ENCODE measurements at regions not wholly inside any gene's neighbourhood (a gene's known extent, or its start where the extent isn't known, plus 50 kb on each side); places are given as distances from the start of the nearest gene placed in this dataset.

- no peaks in the 10 kb centered on the region for H3K4me1 ChIP-seq
- no peak overlapping the region for H3K27ac ChIP-seq
- H3K4me3 ChIP-seq = no peak overlapping the region
- no peaks in the 10 kb centered on the region for H3K27me3 ChIP-seq
- no peak for TF ChIP-seq POLR2A (IDR thresholded peaks at IDR 0.05)
- TF ChIP-seq, protein P1, sequence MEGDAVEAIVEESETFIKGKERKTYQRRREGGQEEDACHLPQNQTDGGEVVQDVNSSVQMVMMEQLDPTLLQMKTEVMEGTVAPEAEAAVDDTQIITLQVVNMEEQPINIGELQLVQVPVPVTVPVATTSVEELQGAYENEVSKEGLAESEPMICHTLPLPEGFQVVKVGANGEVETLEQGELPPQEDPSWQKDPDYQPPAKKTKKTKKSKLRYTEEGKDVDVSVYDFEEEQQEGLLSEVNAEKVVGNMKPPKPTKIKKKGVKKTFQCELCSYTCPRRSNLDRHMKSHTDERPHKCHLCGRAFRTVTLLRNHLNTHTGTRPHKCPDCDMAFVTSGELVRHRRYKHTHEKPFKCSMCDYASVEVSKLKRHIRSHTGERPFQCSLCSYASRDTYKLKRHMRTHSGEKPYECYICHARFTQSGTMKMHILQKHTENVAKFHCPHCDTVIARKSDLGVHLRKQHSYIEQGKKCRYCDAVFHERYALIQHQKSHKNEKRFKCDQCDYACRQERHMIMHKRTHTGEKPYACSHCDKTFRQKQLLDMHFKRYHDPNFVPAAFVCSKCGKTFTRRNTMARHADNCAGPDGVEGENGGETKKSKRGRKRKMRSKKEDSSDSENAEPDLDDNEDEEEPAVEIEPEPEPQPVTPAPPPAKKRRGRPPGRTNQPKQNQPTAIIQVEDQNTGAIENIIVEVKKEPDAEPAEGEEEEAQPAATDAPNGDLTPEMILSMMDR (IDR thresholded peaks at IDR 0.05) = no peak
- DNase-seq = no peak
- H3K9me3 ChIP-seq = no peaks in the 10 kb centered on the region
- H3K36me3 ChIP-seq = no peaks in the 10 kb centered on the region
Measured at GRCh38 chr7:26076691-26077090, 75.3 kb upstream of the NFE2L3 start.

- Histone ChIP-seq H3K36me3 (no peaks in the 10 kb centered on the region), H3K4me3 (peak overlapping the region in 1 of 4 donors; percentile 11), H3K9me3 (no peaks in the 10 kb centered on the region), H3K27me3 (no peaks in the 10 kb centered on the region), H3K27ac (no peak overlapping the region), H3K4me1 (peaks cover 0 to 6% (median 0%) of the 10 kb centered on the region in 4 donors)
- DNase-seq = peak; percentile 79 to 92 (median 88)
- no peak for TF ChIP-seq POLR2A (IDR thresholded peaks at IDR 0.05)
- TF ChIP-seq, protein P1 (IDR thresholded peaks at IDR 0.05) = peak; percentile 5 to 53 (median 42)
Measured at GRCh38 chr7:26078437-26079336, 73.3 kb upstream of the NFE2L3 start.

GRCh38 chr7:26081638-26082037, 70.4 kb upstream of the NFE2L3 start:
- DNase-seq = peak in 2 of 3 donors; percentile 60 to 71

GRCh38 chr7:26083113-26083512, 68.9 kb upstream of the NFE2L3 start:
- TF ChIP-seq, protein P1 (IDR thresholded peaks at IDR 0.05) = no peak
- TF ChIP-seq POLR2A (IDR thresholded peaks at IDR 0.05) = no peak
- no peak overlapping the region for H3K4me3 ChIP-seq

More at GRCh38 chr7:26081638-26082037, 70.4 kb upstream of the NFE2L3 start:
- H3K4me1 ChIP-seq = peaks cover 0 to 6% (median 0%) of the 10 kb centered on the region in 4 donors
- no peak overlapping the region for H3K4me3 ChIP-seq
- no peaks in the 10 kb centered on the region for H3K9me3 ChIP-seq
- no peaks in the 10 kb centered on the region for H3K27me3 ChIP-seq
- no peaks in the 10 kb centered on the region for H3K36me3 ChIP-seq
- TF ChIP-seq, protein P1 (IDR thresholded peaks at IDR 0.05) = peak in 3 of 6 experiments; percentile 32 to 38 (median 37)
- no peak for TF ChIP-seq POLR2A (IDR thresholded peaks at IDR 0.05)
- H3K27ac ChIP-seq = no peak overlapping the region

GRCh38 chr7:26084418-26084817, 67.6 kb upstream of the NFE2L3 start:
- no peaks in the 10 kb centered on the region for H3K27me3 ChIP-seq
- no peak for TF ChIP-seq POLR2A (IDR thresholded peaks at IDR 0.05)
- TF ChIP-seq, protein P1 (IDR thresholded peaks at IDR 0.05) = no peak
- DNase-seq = no peak

More at GRCh38 chr7:26083113-26083512, 68.9 kb upstream of the NFE2L3 start:
- Histone ChIP-seq H3K36me3 (no peaks in the 10 kb centered on the region), H3K9me3 (no peaks in the 10 kb centered on the region), H3K27me3 (no peaks in the 10 kb centered on the region), H3K27ac (no peak overlapping the region), H3K4me1 (peaks cover 0 to 6% (median 0%) of the 10 kb centered on the region in 4 donors)
- DNase-seq = no peak

More at GRCh38 chr7:26084418-26084817, 67.6 kb upstream of the NFE2L3 start:
- Histone ChIP-seq H3K4me1 (peaks cover 0 to 6% (median 0%) of the 10 kb centered on the region in 4 donors), H3K27ac (no peak overlapping the region), H3K9me3 (no peaks in the 10 kb centered on the region), H3K4me3 (no peak overlapping the region), H3K36me3 (no peaks in the 10 kb centered on the region)

All from Peyer's patch (tissue), 4 donors.